H1 (cell line): ENCODE measurements at regions not wholly inside any gene's neighbourhood (a gene's known extent, or its start where the extent isn't known, plus 50 kb on each side); places are given as distances from the start of the nearest gene placed in this dataset.

ENCODE experiments used
- CTCF ChIA-PET: fragments of 300-600 bp; sonication (Branson Sonifier 250); formaldehyde crosslinking; loops from one replicate; lab custom pipeline; 2021; ENCODE audit not compliant: partially characterized antibody; lab: Charles Lee
- POLR2A ChIA-PET: fragments of 300-600 bp; sonication (Branson Sonifier 250); formaldehyde crosslinking; loops from one replicate; lab custom pipeline; 2021; ENCODE audit warnings: inconsistent platforms; ENCODE audit not compliant: partially characterized antibody; lab: Charles Lee
- DNase-seq, 2 experiments: peaks; one replicate each; pipeline versions ENCODE4 v3.0.0 to v3.0.0-alpha.2; 2010 to 2022; ENCODE audit warnings: low spot score in 2 of 2, low read depth in 1 of 2, mixed read lengths in 1 of 2
- FAIRE-seq: peaks from 2 replicates; lab custom pipeline; 2011; peaks lifted over from hg19 to GRCh38; lab: Jason Lieb, UNC
- H2AFZ ChIP-seq: 2 replicates; pipeline ENCODE4 v1.8.1; 2012; ENCODE audit warnings: low read length, inconsistent platforms
- H2AK5ac ChIP-seq: 2 replicates; pipeline ENCODE4 v1.6.1; 2013; ENCODE audit warnings: low read depth, low read length
- H2BK120ac ChIP-seq: replicated peaks from 2 replicates; pipeline ENCODE3; 2013; ENCODE audit warnings: low read depth, low read length, inconsistent platforms
- H2BK12ac ChIP-seq: 2 replicates; pipeline ENCODE4 v1.6.1; 2013; ENCODE audit warnings: low read depth, low read length
- H2BK15ac ChIP-seq: 2 replicates; pipeline ENCODE4 v1.6.1; 2013; ENCODE audit warnings: low read length
- H2BK20ac ChIP-seq: 2 replicates; pipeline ENCODE4 v1.6.1; 2013; ENCODE audit warnings: low read length
- H2BK5ac ChIP-seq: 2 replicates; pipeline ENCODE4 v1.6.1; 2013; ENCODE audit warnings: low read depth, low read length
- H3K14ac ChIP-seq: 2 replicates; pipeline ENCODE4 v1.6.1; 2013; ENCODE audit warnings: inconsistent platforms; ENCODE audit not compliant: insufficient read length
- H3K18ac ChIP-seq: 2 replicates; pipeline ENCODE4 v1.6.1; 2013; ENCODE audit warnings: low read length; ENCODE audit errors: extremely low read depth
- H3K23ac ChIP-seq: 2 replicates; pipeline ENCODE4 v1.6.1; 2013; ENCODE audit warnings: inconsistent platforms; ENCODE audit not compliant: insufficient read length
- H3K23me2 ChIP-seq: 2 replicates; pipeline ENCODE4 v1.6.1; 2013; ENCODE audit warnings: low read depth, low read length
- H3K27ac ChIP-seq: 2 replicates; pipeline ENCODE4 v1.6.1; 2011; ENCODE audit warnings: low read depth, low read length, inconsistent platforms
- H3K27me3 ChIP-seq, 4 experiments: replicated peaks in 1 of 4; 1 replicate in 1 of 4; 2 replicates in 3 of 4; pipeline versions ENCODE4 v1.6.1 to v1.8.1; 2011 to 2013; ENCODE audit warnings: low read length in 3 of 4, mild to moderate bottlenecking in 3 of 4, inconsistent platforms in 2 of 4, mixed read lengths in 2 of 4, moderate library complexity in 1 of 4; ENCODE audit not compliant: control insufficient read depth in 3 of 4, insufficient read depth in 3 of 4; ENCODE audit errors: extremely low read depth in 1 of 4
- H3K36me3 ChIP-seq, 4 experiments: 2 replicates each; pipeline versions ENCODE4 v1.6.1 to v1.8.1; 2011 to 2013; ENCODE audit warnings: mild to moderate bottlenecking in 4 of 4, low read length in 3 of 4, moderate library complexity in 2 of 4, control low read depth in 1 of 4, inconsistent platforms in 1 of 4; ENCODE audit not compliant: insufficient read depth in 4 of 4, control insufficient read depth in 2 of 4
- H3K4ac ChIP-seq: replicated peaks from 2 replicates; pipeline ENCODE3; 2013; ENCODE audit warnings: low read length, low read depth, mixed read lengths, inconsistent platforms; ENCODE audit not compliant: insufficient read length
- H3K4me1 ChIP-seq, 4 experiments: replicated peaks in 1 of 4; 1 replicate in 1 of 4; 2 replicates in 3 of 4; pipeline versions ENCODE4 v1.6.1 to v1.8.1; 2011 to 2013; ENCODE audit warnings: low read length in 3 of 4, inconsistent platforms in 2 of 4, mixed read lengths in 1 of 4; ENCODE audit not compliant: insufficient read depth in 4 of 4, control insufficient read depth in 3 of 4
- H3K4me2 ChIP-seq, 2 experiments: 2 replicates each; pipeline versions ENCODE4 v1.6.1 to v1.8.1; 2011 to 2013; ENCODE audit warnings: low read depth in 2 of 2, low read length in 2 of 2, control low read depth in 1 of 2, inconsistent platforms in 1 of 2, mild to moderate bottlenecking in 1 of 2; ENCODE audit not compliant: insufficient read depth in 1 of 2
- H3K4me3 ChIP-seq, 4 experiments: fragments of 200-600, 300-600 bp in 1 of 4; sonication (generic), shearing (Covaris generic), sonication (Bioruptor Twin) in 1 of 4; 2 replicates each; pipeline versions ENCODE4 v1.5.1 to v1.8.1; 2011 to 2016; ENCODE audit warnings: low read length in 4 of 4, low read depth in 3 of 4, control low read depth in 2 of 4, inconsistent platforms in 2 of 4, mild to moderate bottlenecking in 2 of 4, mixed read lengths in 1 of 4, moderate library complexity in 1 of 4; ENCODE audit not compliant: insufficient read depth in 2 of 4; ENCODE audit errors: extremely low read depth in 1 of 4
- H3K56ac ChIP-seq: replicated peaks from 2 replicates; pipeline ENCODE3; 2013; ENCODE audit warnings: low read depth, mild to moderate bottlenecking, mixed read lengths, low read length, inconsistent platforms; ENCODE audit not compliant: insufficient read length
- H3K79me1 ChIP-seq: 2 replicates; pipeline ENCODE4 v1.6.1; 2013; ENCODE audit warnings: low read depth, low read length, control low read depth
- H3K79me2 ChIP-seq, 2 experiments: 2 replicates each; pipeline versions ENCODE4 v1.6.1 to v1.8.1; 2012 to 2013; ENCODE audit warnings: low read length in 2 of 2, mild to moderate bottlenecking in 2 of 2, inconsistent platforms in 1 of 2; ENCODE audit not compliant: insufficient read depth in 2 of 2, control insufficient read depth in 1 of 2
- H3K9ac ChIP-seq, 4 experiments: replicated peaks in 1 of 4; 1 replicate in 1 of 4; 2 replicates in 3 of 4; pipeline versions ENCODE4 v1.6.1 to v1.8.1; 2011 to 2013; ENCODE audit warnings: low read depth in 3 of 4, low read length in 3 of 4, control low read depth in 2 of 4, mild to moderate bottlenecking in 2 of 4, moderate library complexity in 2 of 4, inconsistent platforms in 1 of 4; ENCODE audit errors: extremely low read depth in 1 of 4
- H3K9me3 ChIP-seq, 2 experiments: 2 replicates each; pipeline versions ENCODE4 v1.6.1 to v1.8.1; 2012 to 2013; ENCODE audit warnings: mild to moderate bottlenecking in 2 of 2, moderate library complexity in 2 of 2, control low read depth in 1 of 2, inconsistent platforms in 1 of 2, low read depth in 1 of 2, low read length in 1 of 2, mixed read lengths in 1 of 2; ENCODE audit not compliant: insufficient read depth in 2 of 2
- H4K20me1 ChIP-seq, 2 experiments: replicated peaks in 1 of 2; 2 replicates each; pipeline versions ENCODE3 to v1.8.1; 2011 to 2013; ENCODE audit warnings: inconsistent platforms in 2 of 2, low read length in 2 of 2, mild to moderate bottlenecking in 1 of 2; ENCODE audit not compliant: insufficient read depth in 2 of 2, control insufficient read depth in 1 of 2
- H4K5ac ChIP-seq: 2 replicates; pipeline ENCODE4 v1.6.1; 2013; ENCODE audit warnings: low read length, low read depth, mixed read lengths, inconsistent platforms; ENCODE audit not compliant: insufficient read length
- H4K8ac ChIP-seq: 2 replicates; pipeline ENCODE4 v1.8.0; 2013; ENCODE audit warnings: mild to moderate bottlenecking, moderate library complexity, low read length, inconsistent platforms; ENCODE audit not compliant: insufficient read depth; ENCODE audit errors: extremely low read depth
- H4K91ac ChIP-seq: replicated peaks from 2 replicates; pipeline ENCODE3; 2013; ENCODE audit warnings: low read length, mixed read lengths, inconsistent platforms; ENCODE audit not compliant: insufficient read length
- BACH1 ChIP-seq: IDR thresholded peaks from 2 replicates; pipeline ENCODE4 v1.6.1; 2012; ENCODE audit warnings: low read length, improper control_type of control experiment
- BCL11A ChIP-seq, 2 experiments: IDR thresholded peaks; one replicate each; pipeline ENCODE4 v1.6.1; 2011; ENCODE audit warnings: low read depth in 2 of 2, low read length in 2 of 2, mild to moderate bottlenecking in 2 of 2
- HDAC6 ChIP-seq: IDR thresholded peaks from one replicate; pipeline ENCODE4 v1.7.1; 2012; ENCODE audit warnings: low read depth, mild to moderate bottlenecking, inconsistent platforms, low read length, moderate library complexity
- KDM4A ChIP-seq: IDR thresholded peaks from one replicate; pipeline ENCODE4 v1.7.1; 2012; ENCODE audit warnings: low read depth, mild to moderate bottlenecking, moderate library complexity, low read length, inconsistent platforms; ENCODE audit not compliant: severe bottlenecking
- NANOG ChIP-seq: IDR thresholded peaks from 2 replicates; pipeline ENCODE4 v1.6.1; 2011; ENCODE audit warnings: low read length, low read depth, mild to moderate bottlenecking, inconsistent platforms; ENCODE audit not compliant: insufficient read depth, poor library complexity, severe bottlenecking
- POLR2AphosphoS5 ChIP-seq: IDR thresholded peaks from 2 replicates; pipeline ENCODE4 v1.6.1; 2011; ENCODE audit warnings: low read depth, low read length
- POU5F1 ChIP-seq: IDR thresholded peaks from 2 replicates; pipeline ENCODE4 v1.6.1; 2011; ENCODE audit warnings: low read depth, mild to moderate bottlenecking, low read length, moderate library complexity
- SP1 ChIP-seq: IDR thresholded peaks from 2 replicates; pipeline ENCODE4 v1.6.1; 2011; ENCODE audit warnings: low read depth, low read length

DNA sequence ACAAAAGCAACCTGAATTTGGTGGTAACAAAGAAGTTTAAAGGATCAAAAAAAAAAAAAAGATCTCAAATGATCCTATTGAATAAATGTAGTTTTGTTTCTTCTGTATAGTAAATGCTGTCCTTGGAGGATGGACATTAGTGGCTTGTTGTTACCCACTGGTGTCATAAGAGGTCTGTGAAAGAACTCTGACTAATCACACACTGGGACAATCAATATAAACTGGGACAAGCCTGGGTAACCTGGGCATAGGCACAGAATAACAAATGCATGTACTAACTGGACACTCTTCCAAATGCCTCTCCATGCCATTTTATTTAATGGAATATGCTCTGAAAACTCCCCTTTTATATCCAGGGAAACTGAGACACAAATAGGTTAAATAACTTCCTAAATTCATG is 241.4 kb downstream of the DOK5 start:
- no peak overlapping the region for H4K8ac ChIP-seq
- no peaks in the 10 kb centered on the region for H3K23me2 ChIP-seq
- H2AFZ ChIP-seq: no peak overlapping the region
- no peak overlapping the region for H4K5ac ChIP-seq
- H3K79me1 ChIP-seq: no peaks in the 10 kb centered on the region
- no peak overlapping the region for H3K23ac ChIP-seq
- H3K14ac ChIP-seq: no peak overlapping the region
- POLR2A ChIA-PET: no interaction called here
- no peak overlapping the region for H3K4me3 ChIP-seq
- H2BK5ac ChIP-seq: no peak overlapping the region
- H4K20me1 ChIP-seq: no peaks in the 10 kb centered on the region
- H2AK5ac ChIP-seq: no peak overlapping the region
- H2BK12ac ChIP-seq: no peak overlapping the region
- no peak overlapping the region for H3K4ac ChIP-seq
- no peak for FAIRE-seq
- no peaks in the 10 kb centered on the region; a peak in 1 of 8 replicates for H3K36me3 ChIP-seq
- H4K91ac ChIP-seq: no peak overlapping the region
- H3K4me1 ChIP-seq: no peaks in the 10 kb centered on the region
- no peak overlapping the region for H3K56ac ChIP-seq
- no peak overlapping the region for H3K4me2 ChIP-seq
- no peaks in the 10 kb centered on the region for H3K79me2 ChIP-seq
- H3K27me3 ChIP-seq: no peaks in the 10 kb centered on the region
- no peak overlapping the region for H3K18ac ChIP-seq
- H2BK120ac ChIP-seq: no peak overlapping the region
- H3K9me3 ChIP-seq: no peaks in the 10 kb centered on the region
- no peak for DNase-seq
- H3K27ac ChIP-seq: no peak overlapping the region
- H2BK15ac ChIP-seq: no peak overlapping the region
- no peak overlapping the region for H2BK20ac ChIP-seq
- TF ChIP-seq KDM4A (no peak), POU5F1 (no peak), BACH1 (no peak), POLR2AphosphoS5 (no peak), NANOG (no peak), SP1 (no peak), BCL11A (IDR thresholded peaks at IDR 0.05; ENCODE audit: low read depth in 2 of 2, low read length in 2 of 2) (no peak), HDAC6 (no peak)
- TF ChIP-seq, all 59 proteins: peak for 0
- H3K9ac ChIP-seq: no peak overlapping the region
- CTCF ChIA-PET: interaction anchor here (1.5 kb wide), 1 partner anchor 10 kb away, joined by 5 read pairs; no protein-coding TSS in a partner anchor
